HEK293 (cell line): ENCODE measurements at regions not wholly inside any gene's neighbourhood (a gene's known extent, or its start where the extent isn't known, plus 50 kb on each side); places are given as distances from the start of the nearest gene placed in this dataset.

Source experiments
- CTCF ChIA-PET: fragments of 350-600 bp; formaldehyde crosslinking; extraction: SDS; loops from one replicate; lab custom pipeline; 2021; ENCODE audit warnings: antibody characterized with exemption; lab: Yijun Ruan, JAX
- POLR2A ChIA-PET: fragments of 300-600 bp; formaldehyde crosslinking; extraction: SDS; loops from one replicate; lab custom pipeline; 2020; ENCODE audit warnings: antibody characterized with exemption, inconsistent platforms; lab: Yijun Ruan, JAX
- H3K27ac ChIP-seq: fragments of 200-500 bp; sonication (Bioruptor generic); 2 replicates; pipeline ENCODE4 v1.5.1; 2014; ENCODE audit warnings: low read depth, low read length, control low read depth, inconsistent platforms; ENCODE audit errors: extremely low read depth
- H3K36me3 ChIP-seq, 2 experiments: fragments of 200-500 bp in 1 of 2; sonication (Bioruptor generic) in 1 of 2; 1 replicate in 1 of 2; 2 replicates in 1 of 2; pipeline ENCODE4 v1.5.1; 2014 to 2017; ENCODE audit warnings: inconsistent platforms in 2 of 2, low read length in 2 of 2; ENCODE audit not compliant: control insufficient read depth in 2 of 2, insufficient read depth in 1 of 2
- H3K4me1 ChIP-seq: fragments of 200-500 bp; sonication (Bioruptor generic); 2 replicates; pipeline ENCODE4 v1.5.1; 2014; ENCODE audit warnings: mild to moderate bottlenecking, low read length, inconsistent platforms; ENCODE audit not compliant: control insufficient read depth, insufficient read depth
- H3K4me3 ChIP-seq: 2 replicates; pipeline ENCODE4 v1.5.1; 2011; ENCODE audit warnings: low read depth, mild to moderate bottlenecking, control low read depth, low read length, moderate library complexity
- H3K9me3 ChIP-seq: fragments of 200-500 bp; sonication (Bioruptor generic); 2 replicates; pipeline ENCODE4 v1.5.1; 2014; ENCODE audit warnings: low read depth, low read length, inconsistent platforms; ENCODE audit not compliant: control insufficient read depth, insufficient read depth
- HOXC10 ChIP-seq: sonication (generic); formaldehyde crosslinking; IDR thresholded peaks from 2 replicates; pipeline ENCODE4 v1.8.1; 2023; ENCODE audit warnings: mild to moderate bottlenecking, missing genetic modification reagents
- MZF1 ChIP-seq: fragments of 450-650 bp; formaldehyde crosslinking; IDR thresholded peaks from 2 replicates; pipeline ENCODE4 v1.5.1; 2017; ENCODE audit warnings: missing biosample characterization, missing genetic modification characterization, borderline replicate concordance
- REST ChIP-seq: fragments of 450-650 bp; formaldehyde crosslinking; IDR thresholded peaks from 2 replicates; pipeline ENCODE4 v1.5.1; 2016; ENCODE audit warnings: missing biosample characterization, missing genetic modification characterization
- SCRT2 ChIP-seq: fragments of 450-650 bp; formaldehyde crosslinking; IDR thresholded peaks from 2 replicates; pipeline ENCODE4 v1.5.1; 2016; ENCODE audit warnings: missing biosample characterization, missing genetic modification characterization
- YY2 ChIP-seq: fragments of 450-650 bp; formaldehyde crosslinking; IDR thresholded peaks from 2 replicates; pipeline ENCODE4 v1.5.1; 2016; ENCODE audit warnings: missing biosample characterization, missing genetic modification characterization
- ZBTB1 ChIP-seq: fragments of 450-650 bp; formaldehyde crosslinking; IDR thresholded peaks from 2 replicates; pipeline ENCODE4 v1.5.1; 2016; ENCODE audit warnings: missing biosample characterization, missing genetic modification characterization
- ZBTB6 ChIP-seq: fragments of 450-650 bp; formaldehyde crosslinking; IDR thresholded peaks from 2 replicates; pipeline ENCODE4 v1.5.1; 2017; ENCODE audit warnings: missing biosample characterization, missing genetic modification characterization
- ZNF248 ChIP-seq: fragments of 450-650 bp; formaldehyde crosslinking; IDR thresholded peaks from 2 replicates; pipeline ENCODE4 v1.5.1; 2017; ENCODE audit warnings: missing biosample characterization, missing genetic modification characterization
- ZNF549 ChIP-seq: fragments of 450-650 bp; IDR thresholded peaks from 2 replicates; pipeline ENCODE4 v1.5.1; 2018; ENCODE audit warnings: missing biosample characterization, missing genetic modification characterization, mild to moderate bottlenecking, inconsistent platforms, moderate library complexity
- ZNF585B ChIP-seq: fragments of 450-650 bp; formaldehyde crosslinking; IDR thresholded peaks from 2 replicates; pipeline ENCODE4 v1.5.1; 2016; ENCODE audit warnings: missing biosample characterization, missing genetic modification characterization
- ZNF621 ChIP-seq: fragments of 450-650 bp; formaldehyde crosslinking; IDR thresholded peaks from 2 replicates; pipeline ENCODE4 v1.5.1; 2017; ENCODE audit warnings: missing biosample characterization, missing genetic modification characterization
- ZNF639 ChIP-seq: fragments of 450-650 bp; formaldehyde crosslinking; IDR thresholded peaks from 2 replicates; pipeline ENCODE4 v1.5.1; 2016; ENCODE audit warnings: missing biosample characterization, missing genetic modification characterization
- ZNF645 ChIP-seq: fragments of 450-650 bp; formaldehyde crosslinking; IDR thresholded peaks from 2 replicates; pipeline ENCODE4; 2016; ENCODE audit warnings: missing biosample characterization, missing genetic modification characterization
- ZSCAN23 ChIP-seq: fragments of 450-650 bp; formaldehyde crosslinking; IDR thresholded peaks from 2 replicates; pipeline ENCODE4 v1.5.1; 2016; ENCODE audit warnings: missing biosample characterization, missing genetic modification characterization
- TF ChIP-seq, protein P1 (sequence below): fragments of 450-650 bp; formaldehyde crosslinking; optimal IDR thresholded peaks from 2 replicates; pipeline ENCODE3; 2016; ENCODE audit warnings: missing biosample characterization, mild to moderate bottlenecking, missing genetic modification characterization
- TF ChIP-seq, protein P2 (sequence below): fragments of 450-650 bp; formaldehyde crosslinking; IDR thresholded peaks from 2 replicates; pipeline ENCODE4 v1.5.1; 2016; ENCODE audit warnings: missing biosample characterization, missing genetic modification characterization

DNA sequence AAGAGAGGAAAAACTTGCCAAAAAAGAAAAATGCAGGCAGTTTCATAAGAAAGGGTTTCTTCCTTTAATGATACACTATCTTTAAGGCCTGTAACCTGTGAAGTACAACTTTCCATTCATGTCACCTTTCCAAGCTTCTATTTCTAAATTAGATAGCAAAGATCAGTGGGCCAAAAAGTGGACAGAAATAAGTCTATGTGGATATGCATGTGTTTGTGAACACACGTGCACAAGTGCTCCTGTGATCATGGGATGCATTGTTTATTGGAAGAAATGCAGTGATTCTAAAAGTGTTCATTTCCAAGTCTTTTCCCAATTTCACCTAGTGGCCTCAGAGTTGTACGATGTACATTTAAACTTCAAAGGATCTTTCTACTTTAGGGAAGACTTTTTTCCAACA is 230.0 kb upstream of the BLID start:
- TF ChIP-seq, protein P1, sequence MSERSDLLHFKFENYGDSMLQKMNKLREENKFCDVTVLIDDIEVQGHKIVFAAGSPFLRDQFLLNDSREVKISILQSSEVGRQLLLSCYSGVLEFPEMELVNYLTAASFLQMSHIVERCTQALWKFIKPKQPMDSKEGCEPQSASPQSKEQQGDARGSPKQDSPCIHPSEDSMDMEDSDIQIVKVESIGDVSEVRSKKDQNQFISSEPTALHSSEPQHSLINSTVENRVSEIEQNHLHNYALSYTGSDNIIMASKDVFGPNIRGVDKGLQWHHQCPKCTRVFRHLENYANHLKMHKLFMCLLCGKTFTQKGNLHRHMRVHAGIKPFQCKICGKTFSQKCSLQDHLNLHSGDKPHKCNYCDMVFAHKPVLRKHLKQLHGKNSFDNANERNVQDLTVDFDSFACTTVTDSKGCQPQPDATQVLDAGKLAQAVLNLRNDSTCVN (tag by site-specific recombination), result no peak
- TF ChIP-seq ZBTB1 (tag by site-specific recombination), result no peak
- no peak for TF ChIP-seq ZBTB6 (tag by site-specific recombination)
- no peak for TF ChIP-seq HOXC10 (CRISPR knock-in tag)
- TF ChIP-seq ZNF645 (tag by site-specific recombination), result no peak
- TF ChIP-seq ZNF549 (tag by site-specific recombination), result no peak
- TF ChIP-seq SCRT2 (tag by site-specific recombination), result no peak
- no peak for TF ChIP-seq ZNF248 (tag by site-specific recombination)
- no peak for TF ChIP-seq REST
- H3K4me3 ChIP-seq, result no peak overlapping the region
- no peaks in the 10 kb centered on the region for H3K36me3 ChIP-seq
- H3K9me3 ChIP-seq, result no peaks in the 10 kb centered on the region
- POLR2A ChIA-PET, result no interaction called here
- CTCF ChIA-PET, result no interaction called here
- H3K4me1 ChIP-seq, result peaks cover 2% of the 10 kb centered on the region; the same call in 1 of the 2 replicates
- H3K27ac ChIP-seq, result no peak overlapping the region

DNA sequence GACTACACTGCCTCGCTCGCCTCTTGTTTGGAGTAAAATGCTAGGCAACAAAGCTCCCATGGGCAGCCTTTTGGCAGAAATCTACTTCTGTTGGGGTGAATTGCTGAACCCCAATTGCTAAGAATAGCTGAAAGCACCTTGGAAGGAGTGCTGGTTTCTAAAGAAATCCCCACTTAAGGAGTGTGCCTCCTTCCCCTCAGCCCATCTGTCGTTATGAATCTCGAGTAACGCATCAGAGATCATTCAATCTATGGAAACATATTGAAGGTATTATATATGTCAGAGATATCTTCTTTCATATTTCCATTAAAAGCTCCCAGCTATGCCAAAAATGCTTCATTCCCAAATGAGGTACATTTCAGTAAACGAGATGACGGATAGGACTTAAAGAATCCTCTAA is 229.6 kb upstream of the BLID start:
- Histone ChIP-seq H3K36me3 (no peaks in the 10 kb centered on the region), H3K9me3 (no peaks in the 10 kb centered on the region), H3K27ac (no peak overlapping the region), H3K4me1 (peaks cover 2% of the 10 kb centered on the region; the same call in 1 of the 2 replicates), H3K4me3 (no peak overlapping the region)
- POLR2A ChIA-PET, result no interaction called here
- TF ChIP-seq MZF1 (no peak), ZNF639 (no peak), YY2 (no peak), ZNF585B (tag by site-specific recombination) (no peak), ZNF621 (tag by site-specific recombination) (no peak), ZSCAN23 (tag by site-specific recombination) (no peak)
- TF ChIP-seq, protein P2, sequence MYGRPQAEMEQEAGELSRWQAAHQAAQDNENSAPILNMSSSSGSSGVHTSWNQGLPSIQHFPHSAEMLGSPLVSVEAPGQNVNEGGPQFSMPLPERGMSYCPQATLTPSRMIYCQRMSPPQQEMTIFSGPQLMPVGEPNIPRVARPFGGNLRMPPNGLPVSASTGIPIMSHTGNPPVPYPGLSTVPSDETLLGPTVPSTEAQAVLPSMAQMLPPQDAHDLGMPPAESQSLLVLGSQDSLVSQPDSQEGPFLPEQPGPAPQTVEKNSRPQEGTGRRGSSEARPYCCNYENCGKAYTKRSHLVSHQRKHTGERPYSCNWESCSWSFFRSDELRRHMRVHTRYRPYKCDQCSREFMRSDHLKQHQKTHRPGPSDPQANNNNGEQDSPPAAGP (tag by site-specific recombination), result no peak
- CTCF ChIA-PET, result no interaction called here
